Activated T-cell treated with anti-CD3 and anti-CD28 coated beads, Interleukin-2, amount 50 U/mL, for 24 hours (primary cell): ENCODE measurements at regions not wholly inside any gene's neighbourhood (a gene's known extent, or its start where the extent isn't known, plus 50 kb on each side); places are given as distances from the start of the nearest gene placed in this dataset.
"Not testable (repeated sequence)": the region's sequence is repeated elsewhere in the genome, so short reads cannot be mapped to it uniquely, and the experiment has no call there.

Experiments used
- DNase-seq: peaks from one replicate; pipeline ENCODE4 v3.0.0-alpha.2; 2020
- H3K27ac Mint-ChIP-seq: 2 replicates; pipeline ENCODE4 v1.8.0; 2020; ENCODE audit warnings: mild to moderate bottlenecking, mixed read lengths
- H3K27me3 Mint-ChIP-seq: 2 replicates; pipeline ENCODE4 v1.8.0; 2020; ENCODE audit warnings: mixed read lengths
- H3K36me3 Mint-ChIP-seq: 2 replicates; pipeline ENCODE4 v1.8.0; 2020; ENCODE audit warnings: low read depth, mixed read lengths
- H3K4me1 Mint-ChIP-seq: 2 replicates; pipeline ENCODE4 v1.8.0; 2020; ENCODE audit warnings: low read depth, mixed read lengths
- H3K4me3 Mint-ChIP-seq: 2 replicates; pipeline ENCODE4 v1.8.0; 2020; ENCODE audit warnings: mild to moderate bottlenecking, moderate library complexity, mixed read lengths
- H3K9me3 Mint-ChIP-seq: 2 replicates; pipeline ENCODE4 v1.8.0; 2020; ENCODE audit warnings: mixed read lengths

GRCh38 chr10:28381466-28381865 is 78.6 kb upstream of the MPP7 start:
- H3K9me3 Mint-ChIP-seq, result no peaks in the 10 kb centered on the region
- DNase-seq, result no peak
- H3K36me3 Mint-ChIP-seq, result no peaks in the 10 kb centered on the region
- H3K4me3 Mint-ChIP-seq, result no peak overlapping the region
- H3K27me3 Mint-ChIP-seq, result no peaks in the 10 kb centered on the region
- peaks cover 23% of the 10 kb centered on the region for H3K4me1 Mint-ChIP-seq
- H3K27ac Mint-ChIP-seq, result no peak overlapping the region

- H3K27ac Mint-ChIP-seq, result no peak overlapping the region
- H3K9me3 Mint-ChIP-seq, result no peaks in the 10 kb centered on the region
- no peaks in the 10 kb centered on the region for H3K27me3 Mint-ChIP-seq
- H3K36me3 Mint-ChIP-seq, result no peaks in the 10 kb centered on the region
- peak; percentile 83 for DNase-seq
- no peak overlapping the region for H3K4me3 Mint-ChIP-seq
- peaks cover 28% of the 10 kb centered on the region for H3K4me1 Mint-ChIP-seq
Measured at GRCh38 chr10:28381903-28382347, 79.1 kb upstream of the MPP7 start.

- Mint-ChIP-seq H3K4me1 (peaks cover 29% of the 10 kb centered on the region), H3K27me3 (no peaks in the 10 kb centered on the region), H3K36me3 (no peaks in the 10 kb centered on the region), H3K9me3 (no peaks in the 10 kb centered on the region), H3K27ac (no peak overlapping the region), H3K4me3 (no peak overlapping the region)
- no peak for DNase-seq
Measured at GRCh38 chr10:28382525-28383269, 79.8 kb upstream of the MPP7 start.

GRCh38 chr10:28384557-28384956 is 81.7 kb upstream of the MPP7 start:
- Mint-ChIP-seq H3K36me3 (no peaks in the 10 kb centered on the region), H3K9me3 (no peaks in the 10 kb centered on the region), H3K4me1 (peaks cover 28% of the 10 kb centered on the region), H3K27me3 (no peaks in the 10 kb centered on the region), H3K27ac (no peak overlapping the region), H3K4me3 (no peak overlapping the region)
- DNase-seq, result no peak

GRCh38 chr10:28385748-28386502 is 83.1 kb upstream of the MPP7 start:
- H3K9me3 Mint-ChIP-seq, result no peaks in the 10 kb centered on the region
- H3K4me3 Mint-ChIP-seq, result no peak overlapping the region
- H3K27ac Mint-ChIP-seq, result no peak overlapping the region
- DNase-seq, result no peak
- no peaks in the 10 kb centered on the region for H3K27me3 Mint-ChIP-seq
- H3K36me3 Mint-ChIP-seq, result no peaks in the 10 kb centered on the region
- H3K4me1 Mint-ChIP-seq, result peaks cover 18% of the 10 kb centered on the region

- H3K27ac Mint-ChIP-seq, result no peak overlapping the region
Measured at GRCh38 chr10:28386503-28386868, 83.6 kb upstream of the MPP7 start.

GRCh38 chr10:28387140-28387539 is 84.3 kb upstream of the MPP7 start:
- Mint-ChIP-seq H3K27me3 (no peaks in the 10 kb centered on the region), H3K27ac (no peak overlapping the region)
- DNase-seq, result no peak

More at GRCh38 chr10:28386503-28386868, 83.6 kb upstream of the MPP7 start:
- no peak for DNase-seq
- Mint-ChIP-seq H3K9me3 (no peaks in the 10 kb centered on the region), H3K27me3 (no peaks in the 10 kb centered on the region), H3K4me3 (no peak overlapping the region), H3K4me1 (peaks cover 15% of the 10 kb centered on the region), H3K36me3 (no peaks in the 10 kb centered on the region)

GRCh38 chr10:28391283-28391682 is 88.4 kb upstream of the MPP7 start:
- Mint-ChIP-seq H3K36me3 (no peaks in the 10 kb centered on the region), H3K27me3 (no peaks in the 10 kb centered on the region), H3K9me3 (no peaks in the 10 kb centered on the region), H3K4me3 (no peak overlapping the region), H3K4me1 (peaks cover 12% of the 10 kb centered on the region), H3K27ac (no peak overlapping the region)
- DNase-seq, result no peak

More at GRCh38 chr10:28387140-28387539, 84.3 kb upstream of the MPP7 start:
- Mint-ChIP-seq H3K36me3 (no peaks in the 10 kb centered on the region), H3K9me3 (no peaks in the 10 kb centered on the region), H3K4me1 (peaks cover 10% of the 10 kb centered on the region), H3K4me3 (no peak overlapping the region)

GRCh38 chr10:28393956-28394568 is 91.2 kb upstream of the MPP7 start:
- Mint-ChIP-seq H3K36me3 (no peaks in the 10 kb centered on the region), H3K4me1 (peaks cover 5% of the 10 kb centered on the region), H3K9me3 (no peaks in the 10 kb centered on the region), H3K27ac (no peak overlapping the region), H3K4me3 (no peak overlapping the region), H3K27me3 (peaks cover 6% of the 10 kb centered on the region)
- peak; percentile 70 for DNase-seq

- Mint-ChIP-seq H3K4me1 (peaks cover 5% of the 10 kb centered on the region), H3K27ac (no peak overlapping the region), H3K9me3 (no peaks in the 10 kb centered on the region), H3K27me3 (peaks cover 6% of the 10 kb centered on the region), H3K4me3 (no peak overlapping the region), H3K36me3 (no peaks in the 10 kb centered on the region)
- no peak for DNase-seq
Measured at GRCh38 chr10:28396331-28396730, 93.5 kb upstream of the MPP7 start.

GRCh38 chr10:28397229-28397628 is 94.4 kb upstream of the MPP7 start:
- Mint-ChIP-seq H3K4me1 (peaks cover 5% of the 10 kb centered on the region), H3K27me3 (peaks cover 6% of the 10 kb centered on the region), H3K36me3 (no peaks in the 10 kb centered on the region), H3K9me3 (no peaks in the 10 kb centered on the region), H3K27ac (no peak overlapping the region), H3K4me3 (no peak overlapping the region)
- no peak for DNase-seq

- H3K27ac Mint-ChIP-seq, result no peak overlapping the region
- H3K27me3 Mint-ChIP-seq, result peaks cover 6% of the 10 kb centered on the region
- no peaks in the 10 kb centered on the region for H3K36me3 Mint-ChIP-seq
- H3K4me3 Mint-ChIP-seq, result no peak overlapping the region
- no peaks in the 10 kb centered on the region for H3K9me3 Mint-ChIP-seq
- DNase-seq, result no peak
- H3K4me1 Mint-ChIP-seq, result peaks cover 6% of the 10 kb centered on the region
Measured at GRCh38 chr10:28400176-28400575, 97.3 kb upstream of the MPP7 start.

- no peak for DNase-seq
- Mint-ChIP-seq H3K9me3 (no peaks in the 10 kb centered on the region), H3K4me1 (peaks cover 6% of the 10 kb centered on the region), H3K27me3 (peaks cover 6% of the 10 kb centered on the region), H3K36me3 (no peaks in the 10 kb centered on the region), H3K4me3 (no peak overlapping the region), H3K27ac (no peak overlapping the region)
Measured at GRCh38 chr10:28400681-28401080, 97.8 kb upstream of the MPP7 start.

GRCh38 chr10:28402611-28403073 is 99.8 kb upstream of the MPP7 start:
- not testable (repeated sequence) for H3K9me3 Mint-ChIP-seq, H3K4me3 Mint-ChIP-seq, H3K36me3 Mint-ChIP-seq, DNase-seq, H3K27me3 Mint-ChIP-seq, H3K27ac Mint-ChIP-seq, H3K4me1 Mint-ChIP-seq

GRCh38 chr10:28403090-28403489 is 100.2 kb upstream of the MPP7 start:
- peaks cover 3% of the 10 kb centered on the region for H3K27me3 Mint-ChIP-seq
- no peak overlapping the region for H3K27ac Mint-ChIP-seq
- DNase-seq, result no peak
- H3K36me3 Mint-ChIP-seq, result no peaks in the 10 kb centered on the region
- H3K4me1 Mint-ChIP-seq, result peaks cover 6% of the 10 kb centered on the region
- H3K9me3 Mint-ChIP-seq, result no peaks in the 10 kb centered on the region
- no peak overlapping the region for H3K4me3 Mint-ChIP-seq
